ENCODE measurements at regions not wholly inside any gene's neighbourhood (a gene's known extent, or its start where the extent isn't known, plus 50 kb on each side); places are given as distances from the start of the nearest gene placed in this dataset.

GRCh38 chr12:22967171-22967570 is 342.2 kb downstream of the ETNK1 start:
- no peak for TF ChIP-seq CTCF (IDR thresholded peaks at IDR 0.05)
- no peak for TF ChIP-seq POLR2A (IDR thresholded peaks at IDR 0.05)
- TF ChIP-seq POLR2AphosphoS5 (IDR thresholded peaks at IDR 0.05) = no peak

Data from breast epithelium (tissue), 3 donors.